ENCODE measurements at regions not wholly inside any gene's neighbourhood (a gene's known extent, or its start where the extent isn't known, plus 50 kb on each side); places are given as distances from the start of the nearest gene placed in this dataset.

DNA sequence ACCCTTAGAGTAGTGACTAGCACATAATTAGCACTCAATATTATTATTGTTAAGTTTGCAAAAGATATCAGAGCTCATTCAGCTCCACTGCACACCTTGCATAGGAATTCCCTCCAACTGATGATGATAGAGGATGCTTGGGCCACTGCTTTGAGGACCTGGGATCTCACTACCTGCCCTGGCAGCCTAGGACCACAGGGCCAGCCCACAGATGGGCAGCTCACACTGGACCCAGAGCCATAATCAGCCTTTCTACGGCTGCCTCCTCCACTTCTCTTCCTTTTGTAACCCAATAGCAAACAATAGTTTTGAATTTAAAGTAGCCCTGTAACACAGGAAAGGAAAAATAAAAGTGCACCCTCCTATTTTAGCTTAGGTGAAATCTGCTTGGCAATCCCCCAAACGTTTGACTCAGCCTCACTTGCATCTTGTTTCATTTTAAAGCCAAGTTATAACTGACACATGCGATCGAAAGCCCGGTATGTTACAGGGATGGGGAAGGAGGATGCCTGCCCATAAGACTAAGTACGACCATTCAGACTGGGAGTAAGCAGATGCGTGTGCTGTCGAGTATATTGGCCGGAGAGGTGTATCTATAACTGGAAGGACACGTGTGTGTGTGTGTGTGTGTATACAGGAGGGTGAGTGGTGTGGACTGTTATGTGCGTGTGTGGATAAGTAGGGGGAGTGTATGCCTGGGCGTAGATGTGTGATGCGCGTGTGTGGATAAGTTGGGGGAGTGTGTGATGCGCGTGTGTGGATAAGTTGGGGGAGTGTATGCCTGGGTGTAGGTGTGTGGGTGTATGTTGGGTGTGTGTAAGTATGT is 65.9 kb downstream of the CPN2 start:
- no peak overlapping the region for H3K4me2 ChIP-seq (ENCODE audit: low read depth, low read length)
- H3K4me3 ChIP-seq (ENCODE audit: low read length): no peak overlapping the region
- H4K20me1 ChIP-seq (ENCODE audit: insufficient read depth, low read length): no peaks in the 10 kb centered on the region
- H2AFZ ChIP-seq (ENCODE audit: low read length): no peak overlapping the region
- H3K27ac ChIP-seq (ENCODE audit: low read length): no peak overlapping the region
- no peaks in the 10 kb centered on the region for H3K36me3 ChIP-seq (replicated peaks; ENCODE audit: insufficient read depth, low read length)
- no peak for DNase-seq
- H3K9me2 ChIP-seq (replicated peaks; ENCODE audit: insufficient read depth, low read length): no peaks in the 10 kb centered on the region
- H3K9ac ChIP-seq (ENCODE audit: low read length): no peak overlapping the region
- no peaks in the 10 kb centered on the region for H3K79me2 ChIP-seq (ENCODE audit: low read length)
- H3K27me3 ChIP-seq (replicated peaks; ENCODE audit: insufficient read depth, low read length): no peaks in the 10 kb centered on the region
- no peaks in the 10 kb centered on the region for H3F3A ChIP-seq (ENCODE audit: insufficient read depth, low read length)
- no peaks in the 10 kb centered on the region for H3K4me1 ChIP-seq (ENCODE audit: low read length)
- H3K9me3 ChIP-seq (replicated peaks; ENCODE audit: insufficient read depth, low read length): no peaks in the 10 kb centered on the region
- no peak for TF ChIP-seq EZH2phosphoT487 (IDR thresholded peaks at IDR 0.05; ENCODE audit: low read length)
- TF ChIP-seq, protein P1, sequence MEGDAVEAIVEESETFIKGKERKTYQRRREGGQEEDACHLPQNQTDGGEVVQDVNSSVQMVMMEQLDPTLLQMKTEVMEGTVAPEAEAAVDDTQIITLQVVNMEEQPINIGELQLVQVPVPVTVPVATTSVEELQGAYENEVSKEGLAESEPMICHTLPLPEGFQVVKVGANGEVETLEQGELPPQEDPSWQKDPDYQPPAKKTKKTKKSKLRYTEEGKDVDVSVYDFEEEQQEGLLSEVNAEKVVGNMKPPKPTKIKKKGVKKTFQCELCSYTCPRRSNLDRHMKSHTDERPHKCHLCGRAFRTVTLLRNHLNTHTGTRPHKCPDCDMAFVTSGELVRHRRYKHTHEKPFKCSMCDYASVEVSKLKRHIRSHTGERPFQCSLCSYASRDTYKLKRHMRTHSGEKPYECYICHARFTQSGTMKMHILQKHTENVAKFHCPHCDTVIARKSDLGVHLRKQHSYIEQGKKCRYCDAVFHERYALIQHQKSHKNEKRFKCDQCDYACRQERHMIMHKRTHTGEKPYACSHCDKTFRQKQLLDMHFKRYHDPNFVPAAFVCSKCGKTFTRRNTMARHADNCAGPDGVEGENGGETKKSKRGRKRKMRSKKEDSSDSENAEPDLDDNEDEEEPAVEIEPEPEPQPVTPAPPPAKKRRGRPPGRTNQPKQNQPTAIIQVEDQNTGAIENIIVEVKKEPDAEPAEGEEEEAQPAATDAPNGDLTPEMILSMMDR (IDR thresholded peaks at IDR 0.05; ENCODE audit: low read length): no peak
- no peak for TF ChIP-seq EZH2 (optimal IDR thresholded peaks at IDR 0.05; ENCODE audit: low read depth, low read length)

DNA sequence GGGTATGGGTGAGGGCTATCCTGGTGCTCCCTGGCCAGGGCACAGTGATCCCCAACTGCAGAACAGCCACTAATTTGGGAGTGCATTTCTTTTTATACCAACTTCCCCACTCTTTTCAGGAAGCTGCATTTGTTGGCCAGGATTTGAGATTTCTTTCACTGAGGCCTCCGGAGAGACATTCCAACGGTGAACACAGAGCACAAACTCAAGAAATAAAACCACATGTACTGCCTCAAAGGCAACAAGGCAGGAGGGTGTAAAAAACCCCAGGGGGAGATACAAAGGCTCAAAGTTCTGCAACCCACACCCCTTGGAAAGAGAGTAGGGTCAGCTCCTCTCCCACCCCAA is 65.3 kb downstream of the CPN2 start:
- no peak for DNase-seq
- Histone ChIP-seq H2AFZ (ENCODE audit: low read length) (no peak overlapping the region), H4K20me1 (ENCODE audit: insufficient read depth, low read length) (no peaks in the 10 kb centered on the region), H3K9me2 (replicated peaks; ENCODE audit: insufficient read depth, low read length) (no peaks in the 10 kb centered on the region), H3K27ac (ENCODE audit: low read length) (no peak overlapping the region), H3K4me3 (ENCODE audit: low read length) (no peak overlapping the region), H3K79me2 (ENCODE audit: low read length) (no peaks in the 10 kb centered on the region), H3F3A (ENCODE audit: insufficient read depth, low read length) (no peaks in the 10 kb centered on the region), H3K4me2 (ENCODE audit: low read depth, low read length) (no peak overlapping the region), H3K9me3 (replicated peaks; ENCODE audit: insufficient read depth, low read length) (no peaks in the 10 kb centered on the region), H3K4me1 (ENCODE audit: low read length) (no peaks in the 10 kb centered on the region), H3K9ac (ENCODE audit: low read length) (no peak overlapping the region), H3K36me3 (replicated peaks; ENCODE audit: insufficient read depth, low read length) (no peaks in the 10 kb centered on the region), H3K27me3 (replicated peaks; ENCODE audit: insufficient read depth, low read length) (no peaks in the 10 kb centered on the region)
- TF ChIP-seq, protein P1 (IDR thresholded peaks at IDR 0.05; ENCODE audit: low read length): no peak
- no peak for TF ChIP-seq EZH2phosphoT487 (IDR thresholded peaks at IDR 0.05; ENCODE audit: low read length)
- TF ChIP-seq EZH2 (optimal IDR thresholded peaks at IDR 0.05; ENCODE audit: low read depth, low read length): no peak

DNA sequence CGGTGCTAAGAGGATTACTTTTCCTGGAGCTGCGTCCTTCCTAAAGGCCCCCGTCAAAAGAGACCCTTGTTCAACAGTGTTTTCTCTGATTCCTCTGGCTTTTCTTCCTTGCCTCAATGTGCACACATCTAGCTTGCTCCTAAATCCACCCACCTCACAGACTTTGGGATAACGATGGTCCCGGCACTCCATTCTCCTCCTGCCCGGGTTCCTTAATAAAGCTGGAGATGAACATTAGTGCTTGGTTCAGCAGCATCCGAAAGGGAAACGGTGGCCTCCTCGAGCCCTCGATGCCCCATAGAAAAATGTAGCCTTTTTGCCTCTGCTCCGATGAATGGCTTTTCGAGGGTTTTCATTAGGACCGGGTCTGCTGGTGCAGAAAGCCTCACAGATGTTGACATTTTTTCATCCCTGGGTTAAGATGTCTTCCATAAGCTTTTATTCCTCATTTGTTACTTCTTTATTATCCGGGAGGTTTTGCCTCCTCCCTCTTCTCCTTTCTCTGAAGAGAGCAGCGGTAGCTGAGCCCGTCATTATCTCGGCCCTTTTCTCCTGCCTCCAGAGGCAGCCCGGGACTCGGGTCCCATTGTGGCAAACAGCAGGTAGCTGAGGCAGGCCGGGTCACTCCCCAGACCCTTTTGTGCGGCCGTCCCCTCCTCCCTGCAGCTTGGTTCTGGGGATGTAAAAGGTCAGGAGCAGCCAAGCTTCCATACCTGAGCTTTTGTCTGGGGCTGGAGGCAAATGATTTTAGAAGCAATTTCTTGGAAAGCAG is 64.6 kb downstream of the CPN2 start:
- H3K9ac ChIP-seq (ENCODE audit: low read length): no peak overlapping the region
- H3K27ac ChIP-seq (ENCODE audit: low read length): no peak overlapping the region
- no peak for DNase-seq
- no peak overlapping the region for H3K4me3 ChIP-seq (ENCODE audit: low read length)
- H3K9me2 ChIP-seq (replicated peaks; ENCODE audit: insufficient read depth, low read length): no peaks in the 10 kb centered on the region
- H4K20me1 ChIP-seq (ENCODE audit: insufficient read depth, low read length): no peaks in the 10 kb centered on the region
- H3F3A ChIP-seq (ENCODE audit: insufficient read depth, low read length): no peaks in the 10 kb centered on the region
- no peak for TF ChIP-seq EZH2phosphoT487 (IDR thresholded peaks at IDR 0.05; ENCODE audit: low read length)
- TF ChIP-seq, protein P1 (IDR thresholded peaks at IDR 0.05; ENCODE audit: low read length): no peak
- H3K4me1 ChIP-seq (ENCODE audit: low read length): no peaks in the 10 kb centered on the region
- H3K36me3 ChIP-seq (replicated peaks; ENCODE audit: insufficient read depth, low read length): no peaks in the 10 kb centered on the region
- H3K4me2 ChIP-seq (ENCODE audit: low read depth, low read length): no peak overlapping the region
- no peaks in the 10 kb centered on the region for H3K79me2 ChIP-seq (ENCODE audit: low read length)
- H2AFZ ChIP-seq (ENCODE audit: low read length): no peak overlapping the region
- H3K27me3 ChIP-seq (replicated peaks; ENCODE audit: insufficient read depth, low read length): no peaks in the 10 kb centered on the region
- H3K9me3 ChIP-seq (replicated peaks; ENCODE audit: insufficient read depth, low read length): no peaks in the 10 kb centered on the region
